22Rv1 (cell line): ENCODE measurements at regions not wholly inside any gene's neighbourhood (a gene's known extent, or its start where the extent isn't known, plus 50 kb on each side); places are given as distances from the start of the nearest gene placed in this dataset.

Source experiments
- CTCF ChIP-seq: fragments of 450-650 bp; IDR thresholded peaks from 2 replicates; pipeline ENCODE4 v1.5.1; 2017; ENCODE audit warnings: mild to moderate bottlenecking
- ZFX ChIP-seq: fragments of 450-650 bp; IDR thresholded peaks from 2 replicates; pipeline ENCODE4 v1.6.1; 2017; ENCODE audit warnings: antibody characterized with exemption, borderline replicate concordance

GRCh38 chr1:14440166-14440565 lies 158.3 kb upstream of the KAZN start:
- TF ChIP-seq CTCF: no peak
- TF ChIP-seq ZFX: no peak
